HCT116 (cell line): ENCODE measurements at regions not wholly inside any gene's neighbourhood (a gene's known extent, or its start where the extent isn't known, plus 50 kb on each side); places are given as distances from the start of the nearest gene placed in this dataset.

Experiments
- POLR2A ChIP-seq: IDR thresholded peaks from 2 replicates; pipeline ENCODE4 v1.7.0; 2011; ENCODE audit warnings: borderline replicate concordance; ENCODE audit not compliant: insufficient read depth, insufficient read length; ENCODE audit errors: extremely low read depth
- SIN3A ChIP-seq: IDR thresholded peaks from 2 replicates; pipeline ENCODE4 v1.6.1; 2012; ENCODE audit warnings: low read depth
- TF ChIP-seq, protein P1 (sequence below): IDR thresholded peaks from 2 replicates; pipeline ENCODE4 v1.6.1; 2011; ENCODE audit warnings: mild to moderate bottlenecking, low read length, moderate library complexity; ENCODE audit not compliant: insufficient replicate concordance; ENCODE audit errors: extremely low read depth

DNA sequence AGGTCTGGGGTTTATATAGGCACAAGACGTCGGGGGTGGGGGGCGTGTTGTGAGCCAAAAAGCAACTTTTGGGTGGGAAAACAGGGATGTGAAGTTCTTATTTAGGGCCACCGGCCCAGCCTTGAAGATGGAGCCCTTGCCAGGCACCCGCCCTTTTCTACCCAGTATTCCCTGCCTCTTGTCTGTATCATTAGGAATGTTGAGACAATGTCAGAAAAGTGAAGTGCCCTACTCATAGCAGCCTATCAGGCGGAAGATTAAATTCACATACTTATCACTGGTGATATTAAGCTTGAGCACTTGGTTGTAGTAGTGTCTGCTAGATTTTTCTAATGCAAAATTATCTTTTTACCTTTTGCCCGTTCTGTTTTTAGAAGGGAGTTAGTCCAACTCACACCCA, 293.5 kb downstream of the CDH10 start:
- no peak for TF ChIP-seq SIN3A
- TF ChIP-seq POLR2A = no peak
- TF ChIP-seq, protein P1, sequence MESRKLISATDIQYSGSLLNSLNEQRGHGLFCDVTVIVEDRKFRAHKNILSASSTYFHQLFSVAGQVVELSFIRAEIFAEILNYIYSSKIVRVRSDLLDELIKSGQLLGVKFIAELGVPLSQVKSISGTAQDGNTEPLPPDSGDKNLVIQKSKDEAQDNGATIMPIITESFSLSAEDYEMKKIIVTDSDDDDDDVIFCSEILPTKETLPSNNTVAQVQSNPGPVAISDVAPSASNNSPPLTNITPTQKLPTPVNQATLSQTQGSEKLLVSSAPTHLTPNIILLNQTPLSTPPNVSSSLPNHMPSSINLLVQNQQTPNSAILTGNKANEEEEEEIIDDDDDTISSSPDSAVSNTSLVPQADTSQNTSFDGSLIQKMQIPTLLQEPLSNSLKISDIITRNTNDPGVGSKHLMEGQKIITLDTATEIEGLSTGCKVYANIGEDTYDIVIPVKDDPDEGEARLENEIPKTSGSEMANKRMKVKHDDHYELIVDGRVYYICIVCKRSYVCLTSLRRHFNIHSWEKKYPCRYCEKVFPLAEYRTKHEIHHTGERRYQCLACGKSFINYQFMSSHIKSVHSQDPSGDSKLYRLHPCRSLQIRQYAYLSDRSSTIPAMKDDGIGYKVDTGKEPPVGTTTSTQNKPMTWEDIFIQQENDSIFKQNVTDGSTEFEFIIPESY = no peak
